GM10248 (cell line): ENCODE measurements at regions not wholly inside any gene's neighbourhood (a gene's known extent, or its start where the extent isn't known, plus 50 kb on each side); places are given as distances from the start of the nearest gene placed in this dataset.

Source experiments
- CTCF ChIA-PET: fragments of 300-600 bp; sonication (Branson Sonifier 250); formaldehyde crosslinking; extraction: SDS; loops from one replicate; lab custom pipeline; 2021; ENCODE audit warnings: antibody characterized with exemption; lab: Yijun Ruan, JAX
- POLR2A ChIA-PET: fragments of 350-650 bp; sonication (Branson Sonifier 250); formaldehyde crosslinking; extraction: SDS; loops from one replicate; lab custom pipeline; 2020; ENCODE audit warnings: antibody characterized with exemption; lab: Yijun Ruan, JAX
- DNase-seq: peaks from one replicate; pipeline ENCODE4 v3.0.0; 2012; ENCODE audit errors: extremely low spot score
- TF ChIP-seq, protein P1 (sequence below): IDR thresholded peaks from 2 replicates; pipeline ENCODE4 v1.5.1; 2012; ENCODE audit warnings: mild to moderate bottlenecking, low read depth; ENCODE audit errors: extremely low read depth, missing control alignments, control extremely low read depth

GRCh38 chr6:814378-815347, 121.7 kb upstream of the EXOC2 start:
- POLR2A ChIA-PET: no interaction called here

GRCh38 chr6:811831-812230, 118.9 kb upstream of the EXOC2 start:
- ChIA-PET CTCF (no interaction called here), POLR2A (no interaction called here)
- TF ChIP-seq, protein P1, sequence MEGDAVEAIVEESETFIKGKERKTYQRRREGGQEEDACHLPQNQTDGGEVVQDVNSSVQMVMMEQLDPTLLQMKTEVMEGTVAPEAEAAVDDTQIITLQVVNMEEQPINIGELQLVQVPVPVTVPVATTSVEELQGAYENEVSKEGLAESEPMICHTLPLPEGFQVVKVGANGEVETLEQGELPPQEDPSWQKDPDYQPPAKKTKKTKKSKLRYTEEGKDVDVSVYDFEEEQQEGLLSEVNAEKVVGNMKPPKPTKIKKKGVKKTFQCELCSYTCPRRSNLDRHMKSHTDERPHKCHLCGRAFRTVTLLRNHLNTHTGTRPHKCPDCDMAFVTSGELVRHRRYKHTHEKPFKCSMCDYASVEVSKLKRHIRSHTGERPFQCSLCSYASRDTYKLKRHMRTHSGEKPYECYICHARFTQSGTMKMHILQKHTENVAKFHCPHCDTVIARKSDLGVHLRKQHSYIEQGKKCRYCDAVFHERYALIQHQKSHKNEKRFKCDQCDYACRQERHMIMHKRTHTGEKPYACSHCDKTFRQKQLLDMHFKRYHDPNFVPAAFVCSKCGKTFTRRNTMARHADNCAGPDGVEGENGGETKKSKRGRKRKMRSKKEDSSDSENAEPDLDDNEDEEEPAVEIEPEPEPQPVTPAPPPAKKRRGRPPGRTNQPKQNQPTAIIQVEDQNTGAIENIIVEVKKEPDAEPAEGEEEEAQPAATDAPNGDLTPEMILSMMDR: no peak

More at GRCh38 chr6:814378-815347, 121.7 kb upstream of the EXOC2 start:
- TF ChIP-seq, protein P1: no peak
- CTCF ChIA-PET: interaction anchor here (1.1 to 2.0 kb wide), 4 partner anchors 14 to 622 kb away, joined by 3 to 8 read pairs (median 5); no protein-coding TSS in a partner anchor
- DNase-seq: no peak

DNA sequence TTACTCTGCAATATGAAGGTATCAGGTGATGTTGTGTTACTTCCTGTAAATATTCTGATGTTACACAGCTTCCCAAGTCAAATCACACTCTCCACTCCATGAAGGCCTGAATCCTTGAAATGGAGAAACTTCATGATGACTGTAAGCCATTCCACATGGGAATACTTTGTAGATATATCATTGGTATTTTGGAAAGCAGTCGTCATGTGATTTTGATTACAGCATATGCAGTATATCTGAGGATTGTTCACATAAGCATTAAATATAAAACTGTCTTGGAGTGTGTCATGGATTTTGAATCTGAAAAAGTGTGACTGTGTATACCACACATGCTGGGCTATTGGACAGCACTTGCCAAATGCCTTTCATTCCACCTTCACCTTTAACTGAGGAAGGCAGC, 118.3 kb upstream of the EXOC2 start:
- DNase-seq: no peak
- POLR2A ChIA-PET: no interaction called here
- CTCF ChIA-PET: no interaction called here
- TF ChIP-seq, protein P1: no peak

More at GRCh38 chr6:811831-812230, 118.9 kb upstream of the EXOC2 start:
- DNase-seq: no peak

DNA sequence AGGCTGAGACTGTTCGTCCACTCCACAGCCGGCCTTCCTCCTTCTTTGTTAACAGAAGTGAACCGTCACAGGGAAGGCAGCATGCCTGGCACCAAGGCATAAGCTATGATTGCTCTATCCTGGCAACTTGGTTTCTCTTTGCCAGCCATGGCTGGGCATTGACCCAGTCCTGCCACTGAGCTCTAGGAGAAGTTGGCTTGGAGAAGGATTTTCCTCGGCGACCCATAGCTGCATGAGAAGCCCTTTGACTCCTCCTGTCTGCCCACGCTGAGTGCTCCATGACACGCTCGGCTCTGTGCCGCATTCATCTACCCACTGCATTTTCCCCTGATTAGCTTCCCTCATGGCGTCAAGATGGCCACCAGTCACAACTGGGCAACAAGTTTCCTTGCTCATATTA, 111.8 kb upstream of the EXOC2 start:
- POLR2A ChIA-PET: no interaction called here

DNA sequence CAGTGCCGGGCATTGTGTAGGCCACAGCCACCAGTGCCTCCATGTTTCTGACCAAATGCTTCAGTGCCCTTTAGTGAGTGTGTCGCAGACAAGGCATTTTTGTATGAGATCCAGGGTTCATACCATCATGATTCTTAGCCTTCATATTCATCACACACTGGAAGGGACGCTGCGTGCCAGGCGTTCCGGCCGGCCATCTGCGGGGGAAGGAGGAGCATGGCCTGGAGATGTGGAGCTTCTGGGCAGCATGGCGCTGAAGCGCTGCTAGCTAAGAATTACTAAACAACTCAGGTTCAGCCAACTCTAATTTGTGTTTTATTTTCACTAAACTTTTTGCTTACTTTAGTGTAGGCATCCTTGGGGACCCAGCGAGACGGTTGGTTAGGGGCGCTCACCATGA, 111.4 kb upstream of the EXOC2 start:
- TF ChIP-seq, protein P1: no peak
- no peak for DNase-seq
- CTCF ChIA-PET: interaction anchor here (1.2 to 1.4 kb wide), 2 partner anchors 31 to 45 kb away, joined by 3 read pairs; no protein-coding TSS in a partner anchor
- POLR2A ChIA-PET: no interaction called here

More for the DNA sequence above, 111.8 kb upstream of the EXOC2 start:
- CTCF ChIA-PET: interaction anchor here (1.2 kb wide), 1 partner anchor 31 kb away, joined by 3 read pairs; no protein-coding TSS in a partner anchor
- DNase-seq: no peak
- TF ChIP-seq, protein P1: no peak

GRCh38 chr6:803191-803977, 110.4 kb upstream of the EXOC2 start:
- ChIA-PET CTCF (interaction anchor here (1.4 kb wide), 1 partner anchor 46 kb away, joined by 3 read pairs; no protein-coding TSS in a partner anchor), POLR2A (no interaction called here)
- no peak for DNase-seq
- TF ChIP-seq, protein P1: no peak
